ENCODE measurements at regions not wholly inside any gene's neighbourhood (a gene's known extent, or its start where the extent isn't known, plus 50 kb on each side); places are given as distances from the start of the nearest gene placed in this dataset.

- no peak for TF ChIP-seq POLR2A (IDR thresholded peaks at IDR 0.05)
- TF ChIP-seq CTCF (IDR thresholded peaks at IDR 0.05): no peak
Observed at GRCh38 chr13:78084401-78084800, 165.8 kb upstream of the EDNRB start.
